ENCODE measurements at regions not wholly inside any gene's neighbourhood (a gene's known extent, or its start where the extent isn't known, plus 50 kb on each side); places are given as distances from the start of the nearest gene placed in this dataset.
"Not testable (repeated sequence)": the region's sequence is repeated elsewhere in the genome, so short reads cannot be mapped to it uniquely, and the experiment has no call there.

- DNase-seq = no peak
Observed at GRCh38 chrY:8151561-8151960, 1185.7 kb upstream of the TSPY4 start.

DNA sequence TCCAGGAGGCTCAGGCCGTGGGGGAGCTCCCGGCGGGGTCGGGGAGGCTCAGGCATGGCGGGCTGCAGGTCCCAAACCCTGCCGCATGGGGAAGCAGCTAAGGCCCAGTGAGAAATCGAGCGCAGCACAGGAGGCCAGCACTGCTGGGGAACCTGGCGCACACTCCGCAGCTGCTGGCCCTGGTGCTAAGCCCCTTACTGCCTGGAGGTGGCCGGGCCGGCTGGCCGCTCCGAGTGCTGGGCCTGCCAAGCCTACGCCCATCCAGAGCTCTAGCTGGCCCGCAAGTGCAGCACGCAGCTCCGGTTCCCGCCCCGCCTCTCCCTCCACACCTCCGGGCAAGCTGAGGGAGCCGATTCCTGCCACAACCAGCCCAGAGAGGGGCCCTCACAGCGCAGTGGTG is 1208.7 kb upstream of the TSPY4 start:
- DNase-seq = no peak

- no peak for DNase-seq
Observed at GRCh38 chrY:8125907-8126571, 1211.2 kb upstream of the TSPY4 start.

GRCh38 chrY:8121825-8122224 is 1210.3 kb upstream of the AMELY start:
- no peak for DNase-seq

DNA sequence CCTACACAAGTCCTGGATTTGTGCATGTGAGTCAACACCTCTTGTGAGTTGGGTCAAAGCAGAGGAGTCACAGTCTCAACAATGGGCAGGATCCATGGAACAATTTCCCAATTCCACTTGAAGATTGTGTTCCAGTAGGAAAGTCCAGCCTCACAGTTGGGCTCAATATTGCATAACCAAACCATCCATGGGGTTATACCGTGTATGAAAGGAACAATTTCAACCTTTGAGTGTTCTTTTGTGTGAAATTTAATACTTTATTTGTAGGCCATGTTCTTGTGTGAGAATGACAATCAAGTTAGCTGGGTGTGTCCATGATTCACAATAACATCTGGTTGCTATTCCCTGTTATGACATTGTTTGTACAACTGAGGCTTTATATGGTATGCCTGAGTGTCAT is 1182.9 kb upstream of the AMELY start:
- DNase-seq = no peak

DNA sequence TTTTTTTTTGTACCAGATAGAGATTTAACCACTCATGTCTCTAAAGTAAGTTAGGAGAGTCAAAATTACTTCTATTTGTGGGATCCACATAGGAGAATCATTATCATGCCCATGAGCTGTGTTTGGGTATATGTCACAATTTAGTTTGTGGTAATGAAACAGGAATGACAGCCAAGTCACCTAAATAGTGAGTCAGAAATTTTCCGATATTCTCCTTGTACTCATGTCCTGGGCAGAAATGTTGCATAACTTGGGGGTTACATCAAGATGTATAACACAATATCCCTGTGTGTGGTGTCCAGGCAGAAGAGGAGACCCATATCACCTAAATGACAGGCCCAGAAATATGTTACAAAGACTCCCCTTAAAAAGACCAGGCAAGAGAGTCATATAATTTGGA is 1181.4 kb upstream of the AMELY start:
- DNase-seq = no peak

- no peak for DNase-seq
Observed at GRCh38 chrY:8085925-8086324, 1174.4 kb upstream of the AMELY start.

- DNase-seq = peak; percentile 4
Observed at GRCh38 chrY:8084192-8084591, 1172.6 kb upstream of the AMELY start.

GRCh38 chrY:8081151-8081550 is 1169.6 kb upstream of the AMELY start:
- DNase-seq = no peak

- DNase-seq = no peak
Observed at GRCh38 chrY:8065220-8065619, 1153.7 kb upstream of the AMELY start.

DNA sequence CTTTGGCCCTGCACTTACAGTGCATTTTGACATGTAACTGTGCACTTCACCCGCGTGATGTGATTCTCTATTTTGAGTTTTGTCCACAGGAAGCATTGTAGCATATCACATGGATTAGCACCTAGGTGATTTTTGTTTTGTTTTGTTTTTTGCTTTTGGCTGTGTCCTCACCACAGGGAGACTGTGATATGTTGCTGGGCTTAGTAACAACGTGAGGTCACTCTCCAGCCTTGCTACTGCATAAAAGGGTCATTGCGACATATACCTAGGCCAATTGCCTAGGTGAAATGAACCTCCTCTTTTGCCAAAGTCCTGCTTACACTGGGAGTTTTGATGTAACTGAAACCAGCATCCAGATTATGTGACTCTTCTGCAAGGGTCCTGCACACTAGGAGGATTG is 1152.9 kb upstream of the AMELY start:
- DNase-seq = no peak

DNA sequence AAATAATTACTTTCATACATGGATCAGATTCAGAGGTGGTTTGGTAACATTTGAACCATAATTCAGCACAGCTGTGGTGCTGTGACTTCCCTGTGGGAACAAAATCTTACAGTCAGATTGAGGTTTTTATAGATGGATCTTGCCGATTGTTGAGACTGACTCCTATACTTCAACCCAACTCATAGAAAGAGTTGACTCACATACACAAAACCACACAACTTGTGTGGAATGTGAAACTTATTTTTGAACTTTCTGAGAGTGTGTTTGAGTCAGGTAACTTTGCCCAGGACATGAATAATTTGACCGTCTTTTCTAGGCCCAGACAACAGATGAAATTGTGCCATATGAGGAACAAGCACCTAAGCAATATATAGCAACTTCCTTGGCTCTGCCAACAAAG is 1152.4 kb upstream of the AMELY start:
- DNase-seq = no peak

DNA sequence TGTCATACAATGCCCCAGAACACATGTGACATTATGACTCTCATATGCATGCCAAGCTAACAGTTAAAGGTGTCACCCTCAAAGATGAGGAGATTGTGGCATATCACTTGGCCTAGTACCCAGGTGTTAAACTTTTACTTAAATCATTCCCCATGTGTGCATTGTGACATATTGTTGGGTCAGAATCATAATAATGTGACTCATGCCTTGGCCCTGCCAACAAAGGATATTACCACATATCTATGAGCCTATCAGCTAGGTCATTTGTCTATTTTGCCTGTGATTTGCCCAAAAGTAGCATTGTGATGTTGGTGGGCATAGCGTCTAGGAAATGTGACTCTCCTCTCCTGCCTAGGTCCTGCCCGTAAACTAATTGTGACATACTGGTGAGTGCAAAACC is 1147.1 kb upstream of the AMELY start:
- DNase-seq = no peak

GRCh38 chrY:8051340-8051739 is 1139.8 kb upstream of the AMELY start:
- no peak for DNase-seq

GRCh38 chrY:8041238-8041637 is 1129.7 kb upstream of the AMELY start:
- no peak for DNase-seq

DNA sequence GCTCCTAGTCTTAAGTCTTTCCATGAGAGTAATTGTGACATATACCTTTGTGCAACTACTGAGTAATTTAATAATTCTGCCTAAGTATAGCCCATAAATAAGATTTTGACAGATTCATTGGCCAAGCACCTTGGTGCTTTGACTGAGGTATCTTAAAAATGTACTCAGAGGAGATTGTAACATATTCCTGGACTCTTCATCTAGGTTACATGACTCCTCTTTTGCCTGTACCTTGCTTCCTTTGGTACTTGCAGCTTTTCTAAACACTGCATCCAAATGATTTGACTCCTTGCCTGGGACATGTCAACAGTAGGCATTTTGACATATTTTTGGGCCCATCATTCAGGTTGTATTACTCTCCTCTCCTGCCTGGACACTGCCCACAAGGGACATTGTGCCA is 1125.0 kb upstream of the AMELY start:
- DNase-seq = no peak

DNA sequence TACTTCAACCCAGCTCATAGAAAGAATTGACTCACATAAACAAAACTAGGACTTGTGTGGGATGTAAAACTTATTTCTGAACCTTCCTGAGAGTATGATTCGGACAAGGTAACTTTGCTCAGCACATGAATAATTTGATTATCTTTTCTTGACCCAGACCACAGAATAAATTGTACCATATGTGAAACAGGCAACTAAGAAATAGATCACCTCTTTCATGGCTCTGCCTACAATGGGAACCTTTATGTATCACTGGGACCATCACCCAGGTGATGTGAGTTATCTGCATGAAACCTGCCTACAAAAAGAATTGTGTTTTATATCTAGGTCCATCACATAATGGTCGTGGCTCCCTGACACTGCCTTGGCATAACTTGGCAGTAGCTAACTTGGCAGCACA is 1124.1 kb upstream of the AMELY start:
- DNase-seq = no peak

- no peak for DNase-seq
Observed at GRCh38 chrY:8034673-8035072, 1123.1 kb upstream of the AMELY start.

GRCh38 chrY:8033200-8033599 is 1121.6 kb upstream of the AMELY start:
- DNase-seq = no peak

DNA sequence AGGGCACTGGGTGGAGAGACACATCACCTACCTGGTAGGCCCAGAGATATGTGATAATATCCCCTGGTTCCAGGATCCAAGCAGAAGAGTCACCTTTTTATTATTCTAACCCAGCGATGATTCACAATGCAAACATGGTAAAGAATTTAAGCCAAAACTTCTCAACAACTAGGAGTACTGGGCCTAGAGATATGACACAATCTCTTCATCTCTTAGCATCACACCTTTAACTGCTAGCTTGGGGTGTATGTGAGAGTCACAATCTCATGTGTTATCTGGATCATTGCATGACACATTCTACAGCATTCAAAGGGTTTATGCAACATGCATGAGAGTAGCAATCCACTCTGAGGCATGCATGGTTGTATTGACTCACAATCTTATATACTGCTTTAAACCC is 1109.0 kb upstream of the AMELY start:
- DNase-seq = no peak

DNA sequence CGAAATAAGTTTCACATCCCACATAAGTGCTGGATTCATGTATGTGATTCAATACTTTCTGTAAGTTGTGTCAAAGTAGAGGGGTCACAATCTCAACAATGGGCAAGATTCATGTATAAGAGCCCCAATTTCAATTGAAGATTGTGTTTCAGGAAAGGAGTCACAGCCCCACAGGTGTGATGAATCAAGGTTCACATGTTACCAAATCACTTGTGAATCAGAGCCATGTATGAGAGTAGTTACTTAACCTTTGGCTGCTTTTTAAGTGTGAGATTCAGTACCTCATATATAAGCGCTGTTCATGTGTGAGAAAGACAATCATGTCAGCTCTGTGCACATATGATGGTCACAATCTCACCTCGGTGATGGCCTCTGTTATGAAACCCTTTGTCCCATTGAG is 1100.0 kb upstream of the AMELY start:
- no peak for DNase-seq

DNA sequence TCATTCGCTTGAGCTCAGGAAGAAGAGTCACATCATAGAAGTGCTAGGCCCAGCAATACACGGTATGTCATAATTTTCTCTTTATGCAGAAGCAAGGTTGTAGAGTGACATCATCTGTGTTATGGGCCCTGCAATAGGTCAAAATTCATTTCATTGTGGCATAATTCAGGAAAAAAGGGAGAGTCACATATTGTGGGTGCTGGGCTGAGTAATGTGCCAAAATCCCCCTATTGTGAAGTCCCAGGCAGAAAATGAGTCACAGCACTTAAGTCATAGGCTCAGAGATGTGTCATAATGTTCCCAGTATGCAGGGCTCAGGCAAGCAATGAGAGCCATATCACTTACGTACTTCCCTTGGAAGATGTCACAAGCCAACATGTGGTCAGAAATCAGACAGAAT is 1092.6 kb upstream of the AMELY start:
- no peak for DNase-seq

GRCh38 chrY:7996726-7997125 is 1085.2 kb upstream of the AMELY start:
- no peak for DNase-seq

DNA sequence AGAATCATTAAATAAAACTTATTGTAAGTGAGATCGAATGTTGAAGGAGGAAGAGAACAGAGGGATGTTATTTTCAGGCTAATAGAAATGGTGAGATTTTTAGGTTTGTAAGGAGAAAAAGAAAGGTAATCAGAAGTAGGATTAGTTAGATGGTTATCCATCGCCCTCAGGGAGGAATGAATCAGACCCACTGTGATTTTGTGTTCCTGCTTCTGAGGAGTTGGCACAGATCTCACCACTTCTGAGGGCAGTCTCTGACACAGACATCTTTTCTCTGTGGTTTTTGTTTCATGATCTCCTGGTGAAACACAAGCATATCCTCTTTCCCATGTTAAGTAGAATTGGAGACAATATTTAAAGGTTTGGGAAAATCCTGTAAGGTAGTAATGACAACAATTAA is 1083.2 kb upstream of the AMELY start:
- not testable (repeated sequence) for DNase-seq

GRCh38 chrY:7979770-7980169 is 1068.2 kb upstream of the AMELY start:
- DNase-seq = no peak

- no peak for DNase-seq
Observed at GRCh38 chrY:7977301-7977700, 1065.7 kb upstream of the AMELY start.
